ENCODE measurements at regions not wholly inside any gene's neighbourhood (a gene's known extent, or its start where the extent isn't known, plus 50 kb on each side); places are given as distances from the start of the nearest gene placed in this dataset.

- WGBS, 2 experiments (ENCODE audit: insufficient coverage in 2 of 2): 100% methylated on average over 3 of the region's 4 CpGs; no CpG with 5 or more reads in 1 of the 2 experiments
- H3K36me3 ChIP-seq (ENCODE audit: control insufficient read depth, insufficient read depth, low read length): no peaks in the 10 kb centered on the region
- H3K4me3 ChIP-seq (ENCODE audit: extremely low read depth, insufficient read depth, low read length, poor library complexity, severe bottlenecking): no peak overlapping the region
- no peak overlapping the region for H3K27ac ChIP-seq (ENCODE audit: low read depth, low read length, severe bottlenecking)
- H3K9me3 ChIP-seq (ENCODE audit: control insufficient read depth, low read length): no peaks in the 10 kb centered on the region
- no peaks in the 10 kb centered on the region for H3K4me1 ChIP-seq (ENCODE audit: control insufficient read depth, insufficient read depth, low read length, poor library complexity, severe bottlenecking)
These were observed 249.7 kb upstream of the HS3ST5 start for GRCh38 chr6:114592506-114592905.

DNA sequence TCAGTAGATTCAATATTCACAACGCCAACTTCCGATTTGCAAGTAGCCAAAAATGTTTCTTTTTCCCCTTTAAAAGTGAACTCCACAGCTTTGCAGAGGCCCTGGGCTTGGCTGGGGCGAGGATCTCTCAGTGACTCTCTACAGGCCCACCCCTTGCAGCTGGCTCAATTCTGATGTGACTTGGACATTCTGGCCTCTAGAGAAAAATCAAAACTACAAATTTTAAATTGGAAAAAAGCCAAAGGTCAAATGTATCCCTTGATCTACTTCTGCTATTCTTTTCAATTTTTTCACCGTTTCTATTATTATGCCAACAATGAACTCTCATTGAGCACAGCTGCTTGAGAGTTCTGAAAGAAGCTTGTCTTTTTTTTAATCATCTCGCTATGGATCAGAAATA lies 245.9 kb upstream of the HS3ST5 start:
- Histone ChIP-seq H3K36me3 (ENCODE audit: control insufficient read depth, insufficient read depth, low read length) (no peaks in the 10 kb centered on the region), H3K27ac (ENCODE audit: low read depth, low read length, severe bottlenecking) (no peak overlapping the region), H3K4me3 (ENCODE audit: extremely low read depth, insufficient read depth, low read length, poor library complexity, severe bottlenecking) (no peak overlapping the region), H3K4me1 (ENCODE audit: control insufficient read depth, insufficient read depth, low read length, poor library complexity, severe bottlenecking) (no peaks in the 10 kb centered on the region), H3K9me3 (ENCODE audit: control insufficient read depth, low read length) (no peaks in the 10 kb centered on the region)
- 82 to 85% methylated on average over 2 to 4 of the region's 5 CpGs for WGBS, 2 experiments (ENCODE audit: insufficient coverage in 2 of 2)

- WGBS, 2 experiments (ENCODE audit: insufficient coverage in 2 of 2): no CpG with 5 or more reads among the region's 2 CpGs
- Histone ChIP-seq H3K9me3 (ENCODE audit: control insufficient read depth, low read length) (no peaks in the 10 kb centered on the region), H3K27ac (ENCODE audit: low read depth, low read length, severe bottlenecking) (no peak overlapping the region), H3K4me3 (ENCODE audit: extremely low read depth, insufficient read depth, low read length, poor library complexity, severe bottlenecking) (no peak overlapping the region), H3K36me3 (ENCODE audit: control insufficient read depth, insufficient read depth, low read length) (no peaks in the 10 kb centered on the region), H3K4me1 (ENCODE audit: control insufficient read depth, insufficient read depth, low read length, poor library complexity, severe bottlenecking) (no peaks in the 10 kb centered on the region)
These were observed 243.5 kb upstream of the HS3ST5 start for GRCh38 chr6:114586298-114586697.

DNA sequence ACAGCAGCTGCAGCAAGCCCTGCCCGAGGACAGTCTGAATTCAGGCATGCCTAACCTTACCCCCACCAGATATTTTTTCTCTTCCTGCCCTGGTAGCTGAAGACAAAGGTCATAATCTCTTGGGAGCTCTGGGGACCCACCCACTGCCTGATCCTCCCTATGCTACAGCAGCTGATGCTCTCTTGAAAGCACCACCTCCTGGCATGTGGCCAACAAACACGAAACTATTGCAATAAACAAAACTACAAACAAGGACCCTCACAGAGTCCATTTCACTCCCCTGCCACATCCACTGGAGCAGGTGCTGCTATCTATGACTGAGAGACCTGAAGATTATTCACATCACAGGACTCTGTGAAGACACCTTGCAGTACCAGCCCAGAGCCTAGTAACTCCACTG lies 238.5 kb upstream of the HS3ST5 start:
- no peaks in the 10 kb centered on the region for H3K36me3 ChIP-seq (ENCODE audit: control insufficient read depth, insufficient read depth, low read length)
- no peaks in the 10 kb centered on the region for H3K9me3 ChIP-seq (ENCODE audit: control insufficient read depth, low read length)
- no peak overlapping the region for H3K27ac ChIP-seq (ENCODE audit: low read depth, low read length, severe bottlenecking)
- 74% methylated on average over 2 of the region's 2 CpGs; no CpG with 5 or more reads in 1 of the 2 experiments for WGBS, 2 experiments (ENCODE audit: insufficient coverage in 2 of 2)
- no peaks in the 10 kb centered on the region for H3K4me1 ChIP-seq (ENCODE audit: control insufficient read depth, insufficient read depth, low read length, poor library complexity, severe bottlenecking)
- no peak overlapping the region for H3K4me3 ChIP-seq (ENCODE audit: extremely low read depth, insufficient read depth, low read length, poor library complexity, severe bottlenecking)

DNA sequence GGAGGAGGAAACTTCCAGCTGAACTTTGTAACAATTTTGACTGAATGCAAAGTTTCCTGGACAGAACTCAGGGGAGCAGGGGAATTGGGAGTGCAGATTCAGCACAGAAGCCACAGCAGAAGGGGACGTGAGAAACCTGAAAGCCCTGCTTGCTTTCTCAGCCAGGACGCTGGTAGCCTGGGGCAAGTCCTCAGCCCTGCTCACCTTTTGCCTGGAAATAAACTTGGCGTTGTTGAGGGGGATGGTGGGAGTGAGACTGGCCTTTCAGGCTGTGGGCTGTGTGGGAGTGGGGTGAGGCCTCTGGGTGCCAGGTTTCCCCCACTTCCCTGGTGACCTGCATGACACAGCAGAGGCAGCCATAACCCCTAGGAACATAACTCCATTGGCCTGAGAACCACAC lies 238.1 kb upstream of the HS3ST5 start:
- Histone ChIP-seq H3K27ac (ENCODE audit: low read depth, low read length, severe bottlenecking) (no peak overlapping the region), H3K4me3 (ENCODE audit: extremely low read depth, insufficient read depth, low read length, poor library complexity, severe bottlenecking) (no peak overlapping the region), H3K4me1 (ENCODE audit: control insufficient read depth, insufficient read depth, low read length, poor library complexity, severe bottlenecking) (no peaks in the 10 kb centered on the region), H3K9me3 (ENCODE audit: control insufficient read depth, low read length) (no peaks in the 10 kb centered on the region), H3K36me3 (ENCODE audit: control insufficient read depth, insufficient read depth, low read length) (no peaks in the 10 kb centered on the region)
- 82 to 90% methylated on average over 2 to 3 of the region's 3 CpGs for WGBS, 2 experiments (ENCODE audit: insufficient coverage in 2 of 2)

GRCh38 chr6:114579486-114579885 lies 236.7 kb upstream of the HS3ST5 start:
- Histone ChIP-seq H3K4me1 (ENCODE audit: control insufficient read depth, insufficient read depth, low read length, poor library complexity, severe bottlenecking) (no peaks in the 10 kb centered on the region), H3K27ac (ENCODE audit: low read depth, low read length, severe bottlenecking) (no peak overlapping the region), H3K9me3 (ENCODE audit: control insufficient read depth, low read length) (no peaks in the 10 kb centered on the region), H3K36me3 (ENCODE audit: control insufficient read depth, insufficient read depth, low read length) (no peaks in the 10 kb centered on the region), H3K4me3 (ENCODE audit: extremely low read depth, insufficient read depth, low read length, poor library complexity, severe bottlenecking) (no peak overlapping the region)

- no CpG with 5 or more reads among the region's 1 CpG for WGBS, 2 experiments (ENCODE audit: insufficient coverage in 2 of 2)
- Histone ChIP-seq H3K4me3 (ENCODE audit: extremely low read depth, insufficient read depth, low read length, poor library complexity, severe bottlenecking) (no peak overlapping the region), H3K27ac (ENCODE audit: low read depth, low read length, severe bottlenecking) (no peak overlapping the region), H3K9me3 (ENCODE audit: control insufficient read depth, low read length) (no peaks in the 10 kb centered on the region), H3K4me1 (ENCODE audit: control insufficient read depth, insufficient read depth, low read length, poor library complexity, severe bottlenecking) (no peaks in the 10 kb centered on the region), H3K36me3 (ENCODE audit: control insufficient read depth, insufficient read depth, low read length) (no peaks in the 10 kb centered on the region)
These were observed 234.3 kb upstream of the HS3ST5 start for GRCh38 chr6:114577109-114577508.

DNA sequence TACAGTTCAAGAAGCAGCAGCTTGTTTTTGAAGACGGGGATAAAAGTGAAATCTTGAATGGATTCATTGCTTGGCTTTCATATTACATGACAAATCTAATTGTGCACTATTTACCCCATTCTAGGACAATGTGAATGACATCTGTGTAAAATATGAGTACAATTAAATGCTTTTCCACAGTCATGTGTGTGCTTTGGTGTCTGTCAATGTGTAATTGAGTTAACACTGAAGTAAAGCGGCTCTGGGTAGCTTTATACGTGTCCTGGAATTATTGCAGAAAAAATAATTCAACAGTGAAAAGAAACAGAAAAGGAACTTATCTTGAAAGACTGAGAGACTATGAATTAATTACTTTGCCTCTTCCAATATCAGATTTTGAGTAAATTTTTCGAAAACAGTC lies 233.5 kb upstream of the HS3ST5 start:
- WGBS, 2 experiments (ENCODE audit: insufficient coverage in 2 of 2): 60% methylated on average over 2 of the region's 4 CpGs; no CpG with 5 or more reads in 1 of the 2 experiments
- no peaks in the 10 kb centered on the region for H3K36me3 ChIP-seq (ENCODE audit: control insufficient read depth, insufficient read depth, low read length)
- H3K4me1 ChIP-seq (ENCODE audit: control insufficient read depth, insufficient read depth, low read length, poor library complexity, severe bottlenecking): no peaks in the 10 kb centered on the region
- no peaks in the 10 kb centered on the region for H3K9me3 ChIP-seq (ENCODE audit: control insufficient read depth, low read length)
- H3K27ac ChIP-seq (ENCODE audit: low read depth, low read length, severe bottlenecking): no peak overlapping the region
- H3K4me3 ChIP-seq (ENCODE audit: extremely low read depth, insufficient read depth, low read length, poor library complexity, severe bottlenecking): no peak overlapping the region

GRCh38 chr6:114569669-114570068 lies 226.8 kb upstream of the HS3ST5 start:
- no peak overlapping the region for H3K27ac ChIP-seq (ENCODE audit: low read depth, low read length, severe bottlenecking)
- no peaks in the 10 kb centered on the region for H3K4me1 ChIP-seq (ENCODE audit: control insufficient read depth, insufficient read depth, low read length, poor library complexity, severe bottlenecking)
- 60 to 83% methylated on average over 2 to 3 of the region's 3 CpGs for WGBS, 2 experiments (ENCODE audit: insufficient coverage in 2 of 2)
- H3K4me3 ChIP-seq (ENCODE audit: extremely low read depth, insufficient read depth, low read length, poor library complexity, severe bottlenecking): no peak overlapping the region
- H3K9me3 ChIP-seq (ENCODE audit: control insufficient read depth, low read length): peaks cover 3% of the 10 kb centered on the region
- no peaks in the 10 kb centered on the region for H3K36me3 ChIP-seq (ENCODE audit: control insufficient read depth, insufficient read depth, low read length)

DNA sequence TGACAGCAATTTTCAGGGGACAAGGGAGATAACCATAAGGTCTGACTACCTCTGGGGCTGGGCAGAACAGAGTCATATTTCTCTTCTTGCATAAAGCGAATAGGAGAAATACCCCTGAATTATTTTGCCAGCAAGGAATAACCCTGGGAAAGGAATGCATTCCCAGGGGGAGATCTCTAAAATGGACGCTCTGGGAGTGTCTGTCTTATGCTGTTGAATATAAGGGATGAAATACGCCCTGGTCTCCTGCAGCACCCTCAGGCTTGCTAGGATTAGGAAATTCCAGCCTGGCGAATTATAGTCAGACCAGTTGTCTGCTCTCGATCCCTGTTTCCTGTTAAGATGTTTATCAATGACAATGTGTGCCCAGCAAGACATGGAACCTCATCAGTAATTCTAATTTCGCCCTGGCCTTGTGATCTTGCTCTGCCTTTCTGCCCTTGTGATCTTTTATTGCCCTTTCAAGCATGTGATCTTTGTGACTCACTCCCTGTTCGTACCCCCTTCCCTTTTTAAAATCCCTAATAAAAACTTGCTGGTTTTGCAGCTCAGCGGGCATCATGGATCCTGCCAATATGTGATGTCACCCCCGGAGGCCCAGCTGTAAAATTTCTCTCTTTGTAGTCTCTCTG lies 221.6 kb upstream of the HS3ST5 start:
- Histone ChIP-seq H3K27ac (ENCODE audit: low read depth, low read length, severe bottlenecking) (no peak overlapping the region), H3K4me1 (ENCODE audit: control insufficient read depth, insufficient read depth, low read length, poor library complexity, severe bottlenecking) (no peaks in the 10 kb centered on the region), H3K4me3 (ENCODE audit: extremely low read depth, insufficient read depth, low read length, poor library complexity, severe bottlenecking) (no peak overlapping the region), H3K36me3 (ENCODE audit: control insufficient read depth, insufficient read depth, low read length) (no peaks in the 10 kb centered on the region), H3K9me3 (ENCODE audit: control insufficient read depth, low read length) (peaks cover 11% of the 10 kb centered on the region)
- WGBS, 2 experiments (ENCODE audit: insufficient coverage in 2 of 2): 83 to 87% methylated on average over 8 to 9 of the region's 9 CpGs

GRCh38 chr6:114559419-114559818 lies 216.6 kb upstream of the HS3ST5 start:
- WGBS, 2 experiments (ENCODE audit: insufficient coverage in 2 of 2): 80 to 87% methylated on average over 1 of the region's 1 CpG
- peaks cover 6% of the 10 kb centered on the region for H3K9me3 ChIP-seq (ENCODE audit: control insufficient read depth, low read length)
- no peak overlapping the region for H3K27ac ChIP-seq (ENCODE audit: low read depth, low read length, severe bottlenecking)
- no peak overlapping the region for H3K4me3 ChIP-seq (ENCODE audit: extremely low read depth, insufficient read depth, low read length, poor library complexity, severe bottlenecking)
- H3K36me3 ChIP-seq (ENCODE audit: control insufficient read depth, insufficient read depth, low read length): no peaks in the 10 kb centered on the region
- H3K4me1 ChIP-seq (ENCODE audit: control insufficient read depth, insufficient read depth, low read length, poor library complexity, severe bottlenecking): no peaks in the 10 kb centered on the region

All from mesodermal cell (in vitro differentiated cells).